Subcutaneous abdominal adipose tissue (tissue), 5 donors: ENCODE measurements at regions not wholly inside any gene's neighbourhood (a gene's known extent, or its start where the extent isn't known, plus 50 kb on each side); places are given as distances from the start of the nearest gene placed in this dataset.

Source experiments
- H3K27ac ChIP-seq: one replicate; pipeline ENCODE4 v1.7.0; 2013; ENCODE audit warnings: low read depth, mild to moderate bottlenecking, inconsistent platforms, low read length, moderate library complexity
- H3K27me3 ChIP-seq, 5 donors: one replicate each; pipeline ENCODE4 v1.7.0; 2013; ENCODE audit warnings: low read length in 5 of 5, inconsistent platforms in 1 of 5; ENCODE audit not compliant: control insufficient read depth in 5 of 5, insufficient read depth in 4 of 5
- H3K36me3 ChIP-seq, 5 donors: one replicate each; pipeline ENCODE4 v1.7.0; 2013; ENCODE audit warnings: low read length in 5 of 5; ENCODE audit not compliant: control insufficient read depth in 5 of 5, insufficient read depth in 5 of 5
- H3K4me1 ChIP-seq, 5 donors: one replicate each; pipeline ENCODE4 v1.7.0; 2013; ENCODE audit warnings: low read length in 5 of 5, mild to moderate bottlenecking in 3 of 5, moderate library complexity in 1 of 5; ENCODE audit not compliant: control insufficient read depth in 5 of 5, insufficient read depth in 5 of 5
- H3K4me3 ChIP-seq, 5 donors: one replicate each; pipeline ENCODE4 v1.7.0; 2013; ENCODE audit warnings: low read length in 5 of 5, low read depth in 1 of 5
- H3K9ac ChIP-seq, 5 donors: one replicate each; pipeline ENCODE4 v1.7.0; 2013; ENCODE audit warnings: low read length in 5 of 5, mild to moderate bottlenecking in 4 of 5, moderate library complexity in 3 of 5
- H3K9me3 ChIP-seq, 5 donors: one replicate each; pipeline ENCODE4 v1.7.0; 2013; ENCODE audit warnings: low read length in 5 of 5; ENCODE audit not compliant: control insufficient read depth in 5 of 5
- donor health status: healthy.
- donor health status: healthy.
- donor health status: healthy.
- donor health status: healthy.
- donor health status: healthy.

DNA sequence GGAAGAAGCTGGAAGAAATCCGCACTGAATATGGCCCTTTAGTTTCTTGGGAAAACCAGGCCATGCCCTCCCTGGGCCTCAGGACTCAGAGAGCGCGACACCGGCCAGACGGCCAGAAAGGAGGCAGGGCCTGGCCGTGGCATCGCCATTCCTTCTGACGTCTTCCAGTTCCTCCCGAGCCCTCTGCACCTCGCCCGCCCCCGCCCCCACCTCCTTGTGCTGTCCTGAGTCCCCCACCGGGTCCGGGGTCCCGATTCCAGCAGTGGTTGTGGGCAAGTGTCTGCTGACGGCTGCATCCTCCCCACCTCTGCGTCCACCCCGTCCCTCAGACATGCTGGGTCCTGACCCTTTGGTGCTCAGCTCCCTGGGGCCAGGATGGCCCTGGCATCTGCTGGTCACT lies 312.1 kb upstream of the SHH start:
- no peak overlapping the region for H3K27ac ChIP-seq
- no peaks in the 10 kb centered on the region for H3K36me3 ChIP-seq
- H3K27me3 ChIP-seq = peaks cover 0 to 15% (median 6%) of the 10 kb centered on the region in 5 donors
- no peak overlapping the region for H3K4me3 ChIP-seq
- no peaks in the 10 kb centered on the region for H3K4me1 ChIP-seq
- no peak overlapping the region for H3K9ac ChIP-seq
- H3K9me3 ChIP-seq = no peaks in the 10 kb centered on the region

DNA sequence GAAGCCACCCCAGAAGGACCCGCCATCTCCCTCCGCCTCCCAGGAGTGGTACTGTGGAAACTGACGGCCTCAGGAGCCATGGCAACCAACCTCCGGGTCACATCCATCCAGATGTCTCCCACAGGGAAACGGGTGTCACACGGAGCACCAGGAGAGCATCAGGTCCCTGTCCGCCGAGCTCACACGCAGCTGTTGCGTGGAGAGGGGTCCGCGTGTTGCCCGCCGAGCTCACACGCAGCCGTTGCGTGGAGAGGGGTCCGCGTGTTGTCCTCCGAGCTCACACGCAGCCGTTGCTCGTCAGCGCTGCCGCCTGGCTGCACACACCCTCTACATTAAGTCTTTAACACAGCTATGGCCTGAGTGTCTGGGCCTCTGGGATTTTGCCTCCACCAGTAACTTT lies 311.1 kb upstream of the SHH start:
- H3K9me3 ChIP-seq = no peaks in the 10 kb centered on the region
- peaks cover 0 to 15% (median 6%) of the 10 kb centered on the region in 5 donors for H3K27me3 ChIP-seq
- no peak overlapping the region for H3K4me3 ChIP-seq
- H3K4me1 ChIP-seq = no peaks in the 10 kb centered on the region
- no peak overlapping the region for H3K27ac ChIP-seq
- H3K36me3 ChIP-seq = no peaks in the 10 kb centered on the region
- H3K9ac ChIP-seq = no peak overlapping the region

DNA sequence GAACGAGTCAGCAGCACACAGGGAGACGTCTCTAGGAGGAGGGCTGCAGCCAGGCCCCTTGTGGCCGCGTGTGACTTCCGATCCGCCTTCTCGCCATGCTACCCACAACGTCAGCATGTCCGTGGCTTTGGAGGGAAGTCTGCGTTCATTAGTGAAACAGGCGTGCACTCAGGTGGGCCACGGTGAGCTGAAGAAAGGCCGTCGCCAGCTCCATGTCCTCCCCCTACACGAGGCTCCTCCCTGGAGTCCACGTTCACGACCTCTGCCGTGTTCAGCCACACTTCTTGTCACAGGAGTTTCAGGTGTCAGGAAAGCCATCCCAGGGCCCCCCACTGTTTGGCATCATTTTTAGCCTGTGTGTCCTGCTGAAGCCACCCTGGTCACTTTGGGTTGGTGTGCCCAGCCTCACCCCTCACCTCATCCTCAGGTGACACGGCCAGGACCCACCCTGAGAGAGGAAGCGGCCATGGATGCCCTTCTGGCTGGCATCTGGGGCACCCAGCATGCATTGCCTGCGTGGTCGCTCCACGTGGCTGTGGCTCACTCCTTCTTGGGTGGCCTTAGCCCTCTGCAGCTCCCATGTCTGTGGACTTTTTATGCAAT lies 310.6 kb upstream of the SHH start:
- no peaks in the 10 kb centered on the region for H3K36me3 ChIP-seq

DNA sequence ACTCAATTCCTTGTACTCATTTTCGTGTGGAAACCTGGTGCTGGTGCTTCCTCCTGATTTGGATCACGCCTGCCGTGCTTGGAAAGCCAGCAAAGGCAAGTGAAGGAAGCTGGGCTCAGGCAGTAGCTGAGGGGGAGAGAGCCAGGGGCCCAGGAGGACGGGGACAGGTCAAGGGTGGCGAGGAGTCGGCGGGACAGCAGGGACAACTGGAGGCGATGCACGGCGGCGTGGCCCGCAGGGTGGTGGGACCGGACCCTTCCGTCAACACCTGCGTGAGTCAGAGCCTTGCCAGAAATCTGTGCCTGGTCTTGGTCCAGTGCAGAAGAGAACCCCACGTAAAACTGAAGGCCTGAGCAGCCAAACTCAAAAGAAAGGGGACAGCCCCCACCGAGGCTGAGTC lies 309.7 kb upstream of the SHH start:
- Histone ChIP-seq H3K27me3 (peaks cover 0 to 15% (median 6%) of the 10 kb centered on the region in 5 donors), H3K36me3 (no peaks in the 10 kb centered on the region), H3K27ac (no peak overlapping the region), H3K4me3 (no peak overlapping the region), H3K4me1 (no peaks in the 10 kb centered on the region), H3K9me3 (no peaks in the 10 kb centered on the region), H3K9ac (no peak overlapping the region)

More for the DNA sequence above, 310.6 kb upstream of the SHH start:
- no peak overlapping the region for H3K27ac ChIP-seq
- no peaks in the 10 kb centered on the region for H3K9me3 ChIP-seq
- H3K4me1 ChIP-seq = no peaks in the 10 kb centered on the region
- H3K9ac ChIP-seq = no peak overlapping the region
- peaks cover 0 to 15% (median 6%) of the 10 kb centered on the region in 5 donors for H3K27me3 ChIP-seq
- no peak overlapping the region for H3K4me3 ChIP-seq

DNA sequence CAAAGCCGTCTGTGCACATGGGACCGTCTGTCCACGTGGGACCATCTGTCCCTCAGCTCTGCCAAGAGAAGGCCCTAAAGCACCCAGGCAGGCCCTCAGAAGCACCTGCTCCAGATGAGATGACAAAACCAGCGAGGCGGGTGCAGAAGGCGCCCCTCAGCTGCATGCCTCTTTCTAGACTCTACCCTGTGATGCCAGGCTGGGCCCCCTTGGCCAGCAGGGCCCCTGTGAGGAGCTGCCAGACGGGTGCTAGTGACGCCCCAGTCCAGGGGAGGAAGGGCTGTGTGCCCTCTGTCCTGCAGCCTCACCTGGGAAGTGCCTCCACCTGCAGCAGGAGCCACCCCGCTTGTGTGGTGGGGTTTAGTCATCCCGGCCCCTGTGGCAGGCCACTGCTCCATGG lies 309.2 kb upstream of the SHH start:
- Histone ChIP-seq H3K9me3 (no peaks in the 10 kb centered on the region), H3K9ac (no peak overlapping the region), H3K36me3 (no peaks in the 10 kb centered on the region), H3K4me1 (no peaks in the 10 kb centered on the region), H3K27ac (no peak overlapping the region), H3K27me3 (peaks cover 0 to 15% (median 6%) of the 10 kb centered on the region in 5 donors), H3K4me3 (no peak overlapping the region)

DNA sequence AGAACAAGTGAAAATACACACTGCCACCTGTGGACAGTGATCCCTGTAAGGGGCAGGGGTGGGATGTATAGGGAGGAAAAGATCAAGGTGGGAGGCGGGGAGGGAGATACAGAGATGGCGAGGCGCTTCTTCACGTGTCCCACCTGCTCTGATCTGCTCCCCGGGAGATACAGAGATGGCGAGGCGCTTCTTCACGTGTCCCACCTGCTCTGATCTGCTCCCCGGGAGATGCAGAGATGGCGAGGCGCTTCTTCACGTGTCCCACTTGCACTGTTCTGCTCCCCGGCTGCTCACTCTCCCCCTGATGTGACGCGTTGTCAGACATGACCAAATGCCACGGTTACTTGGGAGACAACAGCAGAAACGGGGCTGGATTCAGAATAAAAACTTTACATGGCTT lies 308.3 kb upstream of the SHH start:
- no peaks in the 10 kb centered on the region for H3K9me3 ChIP-seq
- no peak overlapping the region for H3K4me3 ChIP-seq
- H3K27me3 ChIP-seq = peaks cover 0 to 15% (median 3%) of the 10 kb centered on the region in 5 donors
- H3K9ac ChIP-seq = no peak overlapping the region
- H3K36me3 ChIP-seq = no peaks in the 10 kb centered on the region
- H3K27ac ChIP-seq = no peak overlapping the region
- H3K4me1 ChIP-seq = no peaks in the 10 kb centered on the region

DNA sequence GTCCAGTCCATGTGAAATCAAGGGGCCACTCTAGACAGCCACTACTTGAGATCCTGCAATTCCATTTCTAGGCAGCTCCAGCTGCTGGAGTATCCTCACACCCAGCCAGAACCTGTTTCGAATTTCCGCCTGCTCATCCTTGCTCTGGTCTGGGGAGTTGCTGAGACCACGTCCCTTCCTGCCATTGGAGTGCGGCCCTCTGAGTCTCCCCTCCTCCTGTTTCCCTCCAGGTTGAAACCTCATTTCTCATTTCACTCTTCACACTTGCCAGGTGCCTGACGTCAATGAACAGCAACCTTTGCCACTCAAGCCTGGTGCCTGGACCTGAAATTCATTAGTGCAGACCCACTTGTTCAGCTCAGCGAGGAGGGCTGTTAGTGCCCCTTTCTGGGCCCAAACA lies 307.5 kb upstream of the SHH start:
- H3K9ac ChIP-seq = no peak overlapping the region
- H3K4me1 ChIP-seq = no peaks in the 10 kb centered on the region
- H3K9me3 ChIP-seq = no peaks in the 10 kb centered on the region
- H3K36me3 ChIP-seq = no peaks in the 10 kb centered on the region
- no peak overlapping the region for H3K4me3 ChIP-seq
- H3K27ac ChIP-seq = no peak overlapping the region
- H3K27me3 ChIP-seq = peaks cover 0 to 10% (median 0%) of the 10 kb centered on the region in 5 donors

DNA sequence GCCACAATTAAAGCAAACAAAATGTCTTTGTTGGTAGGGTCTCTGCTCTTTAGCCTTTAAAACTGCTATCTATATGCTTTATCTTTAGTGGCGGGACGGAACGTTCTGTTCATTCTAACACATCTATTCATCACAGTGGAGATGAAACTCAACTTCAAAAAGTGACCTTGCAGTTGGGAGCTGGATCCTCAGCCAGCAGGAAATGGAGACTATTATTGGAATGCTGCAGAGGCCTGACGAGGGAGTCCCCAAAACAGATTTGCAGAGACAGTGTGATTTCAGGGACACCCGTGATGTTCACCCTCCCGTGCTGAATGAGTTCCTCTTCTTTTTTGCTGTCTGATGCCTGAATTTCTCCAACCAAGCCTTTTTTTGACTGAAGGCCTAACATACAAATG lies 306.0 kb upstream of the SHH start:
- no peaks in the 10 kb centered on the region for H3K4me1 ChIP-seq
- no peak overlapping the region for H3K9ac ChIP-seq
- H3K27me3 ChIP-seq = peaks cover 0 to 6% (median 0%) of the 10 kb centered on the region in 5 donors
- no peak overlapping the region for H3K4me3 ChIP-seq
- H3K27ac ChIP-seq = no peak overlapping the region
- no peaks in the 10 kb centered on the region for H3K9me3 ChIP-seq
- no peaks in the 10 kb centered on the region for H3K36me3 ChIP-seq

DNA sequence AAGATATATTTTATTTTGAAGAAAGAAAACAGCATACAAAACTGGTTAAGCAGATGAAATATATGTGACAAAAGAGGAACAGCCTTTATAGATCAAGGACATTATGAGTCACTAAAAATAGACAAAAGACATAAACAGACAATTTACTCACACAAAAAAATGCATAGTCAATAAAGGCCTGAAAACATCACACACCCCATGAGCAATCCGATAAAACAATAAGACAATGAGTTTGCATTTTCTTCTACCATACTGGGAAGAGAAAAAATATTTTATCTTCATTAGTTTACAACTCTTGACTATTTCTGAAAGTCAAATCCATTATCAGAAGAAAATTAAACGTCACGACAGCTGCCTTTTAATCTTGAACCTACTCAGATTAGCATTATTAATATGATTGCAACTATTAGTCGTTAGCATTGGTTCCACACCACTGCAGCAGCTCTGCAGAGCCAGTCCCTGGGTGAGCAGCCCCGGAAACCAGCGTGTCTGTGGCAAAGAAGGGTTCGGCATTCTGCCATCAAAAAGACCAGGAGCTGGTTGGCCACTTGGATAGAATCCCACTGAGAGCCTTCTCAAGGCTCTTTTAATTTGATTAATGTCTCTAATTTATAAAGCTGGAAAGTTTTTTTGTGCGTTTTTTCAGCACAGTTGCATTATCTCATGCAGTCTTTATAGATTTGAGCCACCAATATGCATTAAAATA lies 305.4 kb upstream of the SHH start:
- no peak overlapping the region for H3K9ac ChIP-seq
- H3K27ac ChIP-seq = no peak overlapping the region
- no peak overlapping the region for H3K4me3 ChIP-seq
- no peaks in the 10 kb centered on the region for H3K9me3 ChIP-seq
- no peaks in the 10 kb centered on the region for H3K4me1 ChIP-seq
- no peaks in the 10 kb centered on the region for H3K36me3 ChIP-seq
- H3K27me3 ChIP-seq = peaks cover 0 to 6% (median 0%) of the 10 kb centered on the region in 5 donors

DNA sequence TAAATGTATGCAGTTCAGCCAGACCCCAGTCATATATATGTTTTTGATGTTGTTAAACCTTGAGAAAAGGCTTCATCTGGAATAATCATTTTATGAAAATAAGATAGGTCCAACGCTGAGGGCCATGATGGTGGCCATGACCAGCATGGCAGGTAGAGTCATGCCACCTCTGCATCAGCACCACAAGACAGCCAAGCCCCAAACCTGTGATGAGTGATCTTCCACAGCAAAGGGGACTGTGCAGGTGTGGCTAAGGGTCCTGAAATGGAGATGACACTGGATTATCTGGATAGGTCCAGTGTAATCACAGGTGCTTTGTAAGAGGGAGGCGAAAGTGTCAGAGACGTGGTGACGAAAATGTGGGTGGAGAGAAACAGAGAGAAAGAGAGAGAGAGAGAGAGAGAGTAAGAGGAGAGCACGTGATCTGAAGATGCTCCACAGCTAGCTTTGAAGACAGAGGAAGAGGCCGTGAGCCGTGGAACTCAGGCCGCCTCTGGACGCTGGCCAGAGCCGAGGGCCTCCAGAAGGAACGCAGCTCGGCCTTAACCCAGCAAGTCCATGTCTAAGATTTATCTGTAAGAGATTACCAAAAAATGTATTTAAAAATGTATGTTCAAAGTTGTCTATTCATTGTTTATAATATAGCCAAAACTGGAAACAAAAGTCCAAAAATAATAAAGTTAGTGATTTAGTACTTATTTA lies 304.4 kb upstream of the SHH start:
- H3K27me3 ChIP-seq = peaks cover 0 to 6% (median 0%) of the 10 kb centered on the region in 5 donors
- no peaks in the 10 kb centered on the region for H3K9me3 ChIP-seq
- no peaks in the 10 kb centered on the region for H3K36me3 ChIP-seq
- no peak overlapping the region for H3K9ac ChIP-seq
- H3K4me1 ChIP-seq = no peaks in the 10 kb centered on the region
- no peak overlapping the region for H3K4me3 ChIP-seq
- no peak overlapping the region for H3K27ac ChIP-seq
